ENCODE measurements at regions not wholly inside any gene's neighbourhood (a gene's known extent, or its start where the extent isn't known, plus 50 kb on each side); places are given as distances from the start of the nearest gene placed in this dataset.

- no peak for TF ChIP-seq ZNF532 (CRISPR knock-in tag; IDR thresholded peaks at IDR 0.05; ENCODE audit: borderline replicate concordance)
- TF ChIP-seq ZNF425 (CRISPR knock-in tag; conservative IDR thresholded peaks at IDR 0.05) = no peak
Measured at GRCh38 chr4:175263537-175263936, 345.4 kb downstream of the ADAM29 start (continued).

GRCh38 chr4:175271010-175271630, 353.0 kb downstream of the ADAM29 start:
- TF ChIP-seq ZNF281 (CRISPR knock-in tag; IDR thresholded peaks at IDR 0.05) = no peak
- no peak for TF ChIP-seq EMX1 (CRISPR knock-in tag; IDR thresholded peaks at IDR 0.05)
- TF ChIP-seq ZNF232 (CRISPR knock-in tag; IDR thresholded peaks at IDR 0.05) = no peak
- no peak for TF ChIP-seq ZNF396 (CRISPR knock-in tag; IDR thresholded peaks at IDR 0.05; ENCODE audit: borderline replicate concordance)
- TF ChIP-seq CREM (CRISPR knock-in tag; IDR thresholded peaks at IDR 0.05) = no peak
- TF ChIP-seq JAZF1 (CRISPR knock-in tag; IDR thresholded peaks at IDR 0.05) = no peak
- no peak for TF ChIP-seq MLX (CRISPR knock-in tag; IDR thresholded peaks at IDR 0.05)
- no peak for TF ChIP-seq STAT6 (CRISPR knock-in tag; conservative IDR thresholded peaks at IDR 0.05; ENCODE audit: low read depth)
- TF ChIP-seq NFATC4 (CRISPR knock-in tag; IDR thresholded peaks at IDR 0.05) = no peak
- no peak for TF ChIP-seq SMAD4 (CRISPR knock-in tag; IDR thresholded peaks at IDR 0.05)
- no peak for TF ChIP-seq AFF4 (CRISPR knock-in tag; IDR thresholded peaks at IDR 0.05; ENCODE audit: borderline replicate concordance)
- TF ChIP-seq TEAD4 (CRISPR knock-in tag; IDR thresholded peaks at IDR 0.05) = no peak
- no peak for TF ChIP-seq NR3C1 (CRISPR knock-in tag; conservative IDR thresholded peaks at IDR 0.05; ENCODE audit: low read depth)
- no peak for TF ChIP-seq MXD4 (CRISPR knock-in tag; IDR thresholded peaks at IDR 0.05; ENCODE audit: borderline replicate concordance)
- no peak for TF ChIP-seq ZNF138 (CRISPR knock-in tag; conservative IDR thresholded peaks at IDR 0.05)
- no peak for TF ChIP-seq NFYB (CRISPR knock-in tag; conservative IDR thresholded peaks at IDR 0.05; ENCODE audit: low read depth)
- no peaks in the 10 kb centered on the region for H3K4me1 Mint-ChIP-seq
- no peaks in the 10 kb centered on the region for H3K27me3 Mint-ChIP-seq (ENCODE audit: low read depth)
- H3K4me3 Mint-ChIP-seq = no peak overlapping the region
- H3K27ac Mint-ChIP-seq = no peak overlapping the region
- ATAC-seq (no peak), DNase-seq (ENCODE audit: low spot score) (no peak)
- CTCF ChIA-PET = no interaction called here
- POLR2A ChIA-PET = no interaction called here
- H3K36me3 Mint-ChIP-seq = no peaks in the 10 kb centered on the region
- H3K9me3 Mint-ChIP-seq = no peaks in the 10 kb centered on the region

Data from WTC11 (cell line).